HepG2 (cell line): ENCODE measurements at regions not wholly inside any gene's neighbourhood (a gene's known extent, or its start where the extent isn't known, plus 50 kb on each side); places are given as distances from the start of the nearest gene placed in this dataset.

Experiments used
- ATAC-seq: fragments of 200-7000 bp; cut with Tn5 transposase; 3 replicates; pipeline ENCODE4 v1.9.1; 2020; ENCODE audit warnings: mild to moderate bottlenecking, moderate library complexity
- BruUV-seq: library from RNA; stranded (reverse); fragments of 400-500 nt; replicated peaks from 2 replicates; lab custom pipeline; 2021; lab: Mats Ljungman, UMichigan
- CTCF ChIA-PET: fragments of 300-600 bp; formaldehyde crosslinking; extraction: SDS; loops from one replicate; lab custom pipeline; 2021; ENCODE audit warnings: low total read pairs, inconsistent platforms, low intra/inter-chr PET ratio; lab: Yijun Ruan, JAX
- POLR2A ChIA-PET: fragments of 350-600 bp; sonication (Branson Sonifier 250); formaldehyde crosslinking; loops from one replicate; lab custom pipeline; 2020; ENCODE audit warnings: antibody characterized with exemption, inconsistent platforms; lab: Yijun Ruan, JAX
- DNase-seq: peaks from one replicate; pipeline ENCODE4 v3.0.0-alpha.2; 2015; ENCODE audit warnings: low spot score
- FAIRE-seq: peaks from 3 replicates; lab custom pipeline; 2011; peaks lifted over from hg19 to GRCh38; lab: Jason Lieb, UNC
- H2AFZ ChIP-seq: one replicate; pipeline ENCODE4 v1.6.1; 2011; ENCODE audit warnings: low read length, inconsistent platforms
- H3K27ac ChIP-seq: fragments of 300-600 bp; 3 replicates; pipeline ENCODE4 v1.8.0; 2011; ENCODE audit warnings: mixed run types, mild to moderate bottlenecking, mixed read lengths, low read length, inconsistent platforms; ENCODE audit not compliant: insufficient read depth; ENCODE audit errors: extremely low read length
- H3K27me3 ChIP-seq, 2 experiments: fragments of 200-600 bp in 1 of 2; 2 replicates in 1 of 2; 3 replicates in 1 of 2; pipeline versions ENCODE4 v1.6.0 to v1.8.0; 2011; ENCODE audit warnings: low read length in 2 of 2, mild to moderate bottlenecking in 2 of 2, moderate library complexity in 2 of 2, inconsistent platforms in 1 of 2; ENCODE audit not compliant: insufficient read depth in 2 of 2, control insufficient read depth in 1 of 2
- H3K36me3 ChIP-seq, 2 experiments: fragments of 200-600 bp in 1 of 2; replicated peaks in 1 of 2; 2 replicates in 1 of 2; 3 replicates in 1 of 2; pipeline versions ENCODE4 v1.5.1 to v1.8.0; 2011; ENCODE audit warnings: low read length in 2 of 2, inconsistent platforms in 1 of 2; ENCODE audit not compliant: insufficient read depth in 2 of 2, control insufficient read depth in 1 of 2
- H3K4me1 ChIP-seq: 2 replicates; pipeline ENCODE4 v1.5.1; 2012; ENCODE audit warnings: low read length, inconsistent platforms; ENCODE audit not compliant: insufficient read depth
- H3K4me2 ChIP-seq: 2 replicates; pipeline ENCODE4 v1.6.0; 2011; ENCODE audit warnings: low read depth, low read length, inconsistent platforms
- H3K4me3 ChIP-seq, 3 experiments: fragments of 200-600 bp in 1 of 3; sonication (generic), shearing (Covaris generic) in 1 of 3; replicated peaks in 1 of 3; 2 replicates each; pipeline ENCODE4 v1.5.1; 2011 to 2016; ENCODE audit warnings: low read length in 3 of 3, inconsistent platforms in 2 of 3, low read depth in 2 of 3, mild to moderate bottlenecking in 2 of 3, control low read depth in 1 of 3, mixed read lengths in 1 of 3; ENCODE audit not compliant: insufficient read depth in 1 of 3
- H3K79me2 ChIP-seq: one replicate; pipeline ENCODE4 v1.6.1; 2011; ENCODE audit warnings: low read length, inconsistent platforms; ENCODE audit not compliant: insufficient read depth
- H3K9ac ChIP-seq: 2 replicates; pipeline ENCODE4 v1.6.0; 2011; ENCODE audit warnings: mild to moderate bottlenecking, low read depth, low read length, inconsistent platforms; ENCODE audit not compliant: insufficient read depth
- H3K9me3 ChIP-seq: 2 replicates; pipeline ENCODE4 v1.5.1; 2012; ENCODE audit warnings: mild to moderate bottlenecking, low read length
- H4K20me1 ChIP-seq: 2 replicates; pipeline ENCODE4 v1.6.0; 2011; ENCODE audit warnings: inconsistent platforms, mild to moderate bottlenecking, low read length, moderate library complexity; ENCODE audit not compliant: insufficient read depth
- MAFK ChIP-seq, 2 experiments: IDR thresholded peaks in 1 of 2; conservative IDR thresholded peaks in 1 of 2; 2 replicates each; pipeline ENCODE4 v1.6.1; 2011; ENCODE audit warnings: improper control_type of control experiment in 2 of 2, low read length in 2 of 2
- RAD51 ChIP-seq: fragments of 450-650 bp; IDR thresholded peaks from 2 replicates; pipeline ENCODE4 v1.6.1; 2016; ENCODE audit warnings: borderline replicate concordance
- SUZ12 ChIP-seq: fragments of 150-350 bp; IDR thresholded peaks from 2 replicates; pipeline ENCODE4 v1.6.1; 2014; ENCODE audit warnings: low read depth, low read length
- ZNF768 ChIP-seq: sonication (generic); formaldehyde crosslinking; IDR thresholded peaks from 2 replicates; pipeline ENCODE4 v1.4.0; 2020; ENCODE audit warnings: missing genetic modification reagents
- WGBS: methylation state at CpG from one replicate; pipeline ENCODE4 v1.1.6; 2017; ENCODE audit warnings: low lambda C conversion rate; 5-methylcytosine and 5-hydroxymethylcytosine counted together
- in situ Hi-C: cut with HindIII; loops from 2 replicates; pipeline ENCODE4 v1.10.0; 2017; ENCODE audit warnings: low pct_unique_long_range_greater_than_20kb; ENCODE audit not compliant: extremely low pct_ligation_motif_present
- intact Hi-C: fragments of 100-400 bp; cut with micrococcal nuclease; formaldehyde crosslinking; loops from one replicate; pipeline ENCODE4 v1.10.0; 2022; ENCODE audit not compliant: unreplicated experiment
- TF ChIP-seq, protein P1 (sequence below), 2 experiments: sonication (generic) in 1 of 2; formaldehyde crosslinking in 1 of 2; IDR thresholded peaks; 2 replicates each; pipeline versions ENCODE4 v1.5.1 to v1.6.1; 2011 to 2020; ENCODE audit warnings: borderline replicate concordance in 1 of 2, low read depth in 1 of 2, low read length in 1 of 2, mild to moderate bottlenecking in 1 of 2, missing genetic modification reagents in 1 of 2, moderate library complexity in 1 of 2

DNA sequence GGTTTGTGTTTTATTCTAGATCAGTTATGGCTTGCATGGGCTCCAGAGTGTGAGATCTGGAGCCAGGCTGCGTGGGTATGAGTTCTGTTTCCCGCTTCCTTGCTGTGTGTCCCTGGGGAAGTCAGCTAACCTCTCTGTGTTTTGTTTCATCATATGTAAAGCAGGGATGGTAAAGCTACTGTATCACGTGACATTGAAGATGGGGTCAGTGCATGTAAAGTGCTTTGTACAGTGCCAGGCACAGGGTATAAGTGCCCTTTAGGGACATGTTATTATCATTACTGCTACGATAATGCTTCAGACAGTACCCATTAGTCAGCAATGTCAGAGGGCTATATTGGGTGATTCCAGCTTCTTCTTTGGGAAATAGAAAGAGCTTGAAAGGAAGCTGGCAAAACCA, 186.2 kb downstream of the FOXL1 start:
- Histone ChIP-seq H3K27ac (no peak overlapping the region), H3K36me3 (no peaks in the 10 kb centered on the region), H3K9ac (no peak overlapping the region), H3K9me3 (no peaks in the 10 kb centered on the region), H4K20me1 (no peaks in the 10 kb centered on the region), H3K4me1 (no peaks in the 10 kb centered on the region), H2AFZ (no peak overlapping the region), H3K27me3 (peaks cover 3 to 38% of the 10 kb centered on the region in 2 experiments; a peak in 4 of 5 replicates), H3K79me2 (no peaks in the 10 kb centered on the region), H3K4me2 (no peak overlapping the region), H3K4me3 (no peak overlapping the region)
- POLR2A ChIA-PET: no interaction called here
- intact Hi-C loops: no loop called here
- no peak for FAIRE-seq
- in situ Hi-C loops: no loop called here
- WGBS: 15% methylated on average over 4 of the region's 4 CpGs
- DNase-seq: no peak
- no peak for ATAC-seq
- CTCF ChIA-PET: no interaction called here
- TF ChIP-seq ZNF768 (CRISPR knock-in tag): peak; percentile 19; the same call in 1 of the 2 replicates
- TF ChIP-seq SUZ12: no peak
- TF ChIP-seq, protein P1, sequence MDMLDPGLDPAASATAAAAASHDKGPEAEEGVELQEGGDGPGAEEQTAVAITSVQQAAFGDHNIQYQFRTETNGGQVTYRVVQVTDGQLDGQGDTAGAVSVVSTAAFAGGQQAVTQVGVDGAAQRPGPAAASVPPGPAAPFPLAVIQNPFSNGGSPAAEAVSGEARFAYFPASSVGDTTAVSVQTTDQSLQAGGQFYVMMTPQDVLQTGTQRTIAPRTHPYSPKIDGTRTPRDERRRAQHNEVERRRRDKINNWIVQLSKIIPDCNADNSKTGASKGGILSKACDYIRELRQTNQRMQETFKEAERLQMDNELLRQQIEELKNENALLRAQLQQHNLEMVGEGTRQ (IDR thresholded peaks at IDR 0.05; ENCODE audit: low read depth, low read length): peak; percentile 77
- TF ChIP-seq, protein P1 (CRISPR knock-in tag; IDR thresholded peaks at IDR 0.05; ENCODE audit: borderline replicate concordance): no peak
- TF ChIP-seq RAD51: peak; percentile 89
- 0 out of 4 replicates have a peak, but pooled peaks of 1 of the 2 experiments have one; percentile 3 for TF ChIP-seq MAFK (conservative IDR thresholded peaks at IDR 0.05 in 1 of 2, IDR thresholded peaks at IDR 0.05 in 1 of 2; ENCODE audit: low read length in 2 of 2)
- no TSS peak for BruUV-seq
